ENCODE measurements at regions not wholly inside any gene's neighbourhood (a gene's known extent, or its start where the extent isn't known, plus 50 kb on each side); places are given as distances from the start of the nearest gene placed in this dataset.

DNA sequence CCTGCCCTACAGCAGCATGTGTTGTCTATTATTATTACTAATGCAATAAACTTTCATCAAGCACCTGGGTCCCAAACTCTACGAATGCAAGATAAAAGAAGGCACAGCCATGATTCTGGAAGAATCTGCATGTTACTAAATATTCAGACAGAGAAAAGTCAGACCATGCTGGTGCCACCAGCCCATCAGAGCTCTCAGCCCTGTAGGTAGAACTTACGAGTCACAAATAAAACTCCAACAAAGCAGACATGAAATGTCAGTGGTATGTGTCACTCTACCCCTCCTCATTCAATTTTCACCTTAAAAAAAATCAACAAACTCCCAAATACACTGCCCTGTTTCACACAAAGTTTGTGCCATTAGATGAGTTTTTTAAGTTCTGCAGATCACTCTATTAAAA, 62.4 kb upstream of the TIAM1 start:
- no peak for DNase-seq

DNA sequence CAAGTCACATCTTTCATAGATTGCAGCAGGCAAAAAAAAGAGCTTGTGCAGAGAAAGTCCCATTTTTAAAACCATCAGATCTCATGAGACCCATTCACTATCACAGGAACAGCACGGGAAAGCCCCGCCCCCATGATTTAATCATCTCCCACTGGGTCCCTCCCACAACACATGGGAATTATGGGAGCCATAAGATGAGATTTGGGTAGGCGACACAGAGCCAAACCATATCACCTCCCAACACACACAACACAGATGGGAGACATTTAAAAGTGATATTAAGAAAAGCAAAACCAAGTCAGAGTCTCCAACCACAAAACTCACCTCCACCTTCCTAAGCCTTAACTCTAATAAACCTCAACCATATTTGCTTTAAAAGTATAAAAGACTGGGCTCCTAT, 61.5 kb upstream of the TIAM1 start:
- no peak for DNase-seq

DNA sequence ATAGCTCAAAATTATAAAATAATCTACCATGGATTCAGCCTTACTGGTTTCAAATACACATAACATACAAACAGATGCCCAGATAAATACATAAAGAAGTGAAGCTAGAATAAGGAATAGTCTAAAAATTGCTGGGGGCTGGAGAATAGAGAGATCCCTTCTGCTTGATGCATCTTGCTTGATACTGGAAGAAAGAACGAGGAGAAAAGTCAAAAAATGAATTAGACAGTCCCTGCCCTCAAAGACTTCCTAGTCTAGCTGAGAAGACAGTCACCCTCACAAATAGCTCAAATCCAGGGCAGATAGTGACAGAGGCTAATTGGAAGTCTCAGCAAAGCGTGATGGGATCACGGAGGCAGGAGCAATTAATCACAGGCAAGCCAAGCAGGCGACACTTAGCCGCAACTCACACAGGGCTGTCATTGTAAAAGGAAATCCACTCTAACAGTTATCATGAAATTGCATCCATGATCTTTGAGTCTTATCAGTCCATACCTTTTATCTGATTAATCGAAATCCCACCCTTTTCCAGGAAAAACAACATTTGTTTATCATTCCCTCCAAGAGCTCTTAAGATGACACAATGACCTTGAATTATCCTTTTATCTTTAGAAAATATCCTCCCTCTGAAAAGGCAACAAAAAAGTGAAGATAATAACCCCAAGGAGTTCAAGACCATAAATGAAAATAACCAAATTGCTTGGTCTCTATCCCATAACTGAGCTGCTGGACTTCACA, 59.7 kb upstream of the TIAM1 start:
- DNase-seq = no peak

GRCh38 chr21:31399591-31399990, 55.5 kb upstream of the TIAM1 start:
- DNase-seq = no peak

DNA sequence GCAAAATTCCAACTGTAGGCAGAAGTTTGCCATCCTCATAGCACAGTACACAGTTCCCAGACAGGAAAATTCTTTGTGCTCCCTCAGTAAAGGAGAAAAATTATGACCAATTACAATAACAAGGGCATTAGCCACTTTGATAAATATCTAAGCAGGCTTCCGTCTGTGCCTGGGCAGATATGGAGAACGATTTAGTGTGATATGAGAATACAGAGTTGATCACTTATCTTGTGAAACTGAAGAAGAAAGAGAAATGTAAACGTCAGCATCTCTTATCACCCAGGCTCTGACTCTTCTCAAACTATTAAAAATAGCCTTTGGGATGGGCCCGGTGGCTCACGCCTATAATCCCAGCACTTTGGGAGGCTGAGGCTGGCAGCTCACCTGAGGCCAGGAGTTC, 54.5 kb upstream of the TIAM1 start:
- no peak for DNase-seq

DNA sequence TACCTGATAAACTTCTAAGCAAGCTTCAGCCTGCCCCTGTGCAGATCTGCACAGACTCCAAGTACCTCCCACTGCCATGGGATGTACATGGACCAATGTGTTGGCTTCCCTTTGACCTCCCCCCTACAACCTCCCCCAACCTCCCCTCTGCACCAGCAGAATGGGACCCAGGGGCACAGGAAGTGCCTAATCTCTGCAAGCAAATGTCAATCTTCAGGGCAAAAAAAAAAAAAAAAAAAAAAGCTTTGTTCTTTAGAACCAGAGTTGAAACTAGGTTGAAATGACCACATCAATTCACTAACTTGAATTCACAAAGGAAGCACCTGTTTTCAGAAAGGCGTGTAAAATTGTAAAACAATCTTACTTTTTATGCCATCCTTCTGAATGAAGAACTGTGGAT, 53.9 kb upstream of the TIAM1 start:
- no peak for DNase-seq

GRCh38 chr21:31397515-31397926, 53.5 kb upstream of the TIAM1 start:
- DNase-seq = no peak

DNA sequence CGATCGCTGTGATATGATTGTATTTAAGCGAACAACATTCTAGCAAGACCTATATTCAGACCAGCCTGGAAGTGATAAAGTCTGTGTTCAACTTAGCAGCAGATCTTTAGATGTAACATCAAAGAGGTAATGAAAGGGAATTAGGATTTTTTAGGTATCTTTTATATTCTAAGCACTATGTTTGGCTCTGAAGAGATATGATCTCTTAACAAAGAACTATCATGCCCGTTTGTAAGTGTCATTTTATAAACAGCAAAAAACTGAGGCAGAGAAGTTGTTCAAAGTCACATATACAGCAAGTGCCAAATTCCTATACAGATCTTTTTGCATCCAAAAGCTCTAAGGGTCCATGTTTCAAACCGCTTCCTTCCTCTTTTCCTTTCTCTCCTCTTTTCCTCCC, 53.0 kb upstream of the TIAM1 start:
- DNase-seq = no peak

- DNase-seq = no peak
Observed at GRCh38 chr21:31396399-31396798, 52.3 kb upstream of the TIAM1 start.

GRCh38 chr21:31395791-31396190, 51.7 kb upstream of the TIAM1 start:
- DNase-seq = no peak

DNA sequence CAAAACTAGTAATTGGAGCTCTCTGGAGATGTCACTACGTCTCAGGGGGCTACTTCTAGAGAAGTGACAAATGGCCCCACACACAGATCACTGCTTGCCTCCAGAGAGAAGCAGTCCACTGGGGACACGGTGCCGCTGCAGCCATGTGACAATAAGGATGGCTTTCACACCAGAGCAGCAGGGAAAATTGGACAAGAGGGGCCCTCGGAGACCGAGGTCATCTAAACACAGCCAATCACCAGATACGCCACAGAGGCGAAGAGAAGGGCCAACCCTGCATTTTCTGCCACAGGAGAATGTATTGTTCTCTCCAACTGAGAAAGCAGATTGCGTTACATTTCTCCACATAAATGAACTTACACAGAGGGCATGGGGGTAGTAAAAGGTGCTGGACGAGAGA, 51.2 kb upstream of the TIAM1 start:
- no peak for DNase-seq

- no peak for DNase-seq
Observed at GRCh38 chr21:31394309-31394708, 50.2 kb upstream of the TIAM1 start.

Data from GOT3 (cell line).